ENCODE measurements at regions not wholly inside any gene's neighbourhood (a gene's known extent, or its start where the extent isn't known, plus 50 kb on each side); places are given as distances from the start of the nearest gene placed in this dataset.

DNA sequence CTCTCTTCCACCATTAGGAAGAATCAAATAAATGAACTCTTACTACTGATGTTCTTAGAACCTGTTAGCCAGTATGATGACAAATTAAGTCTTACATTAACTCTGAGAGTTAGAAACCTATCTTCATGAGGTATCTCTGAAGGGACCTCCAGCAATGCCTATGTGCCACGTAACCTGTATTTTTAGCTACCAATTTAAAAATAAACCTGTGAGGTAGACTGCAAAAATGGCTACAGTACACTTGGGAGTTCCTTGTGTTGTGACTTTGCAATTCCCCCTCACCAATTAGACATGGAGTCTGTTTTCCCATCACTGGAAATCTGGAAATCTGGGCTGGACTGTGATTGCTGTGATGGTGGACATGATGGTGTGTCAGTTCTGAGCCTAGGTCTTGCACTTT, 143.7 kb upstream of the MPHOSPH6 start:
- H3K36me3 ChIP-seq: no peaks in the 10 kb centered on the region
- no peak overlapping the region for H3K27ac ChIP-seq
- no peak overlapping the region for H3K4me3 ChIP-seq
- H3K9me3 ChIP-seq (replicated peaks in 1 of 11): peaks cover 0 to 18% (median 0%) of the 10 kb centered on the region in 11 experiments; a peak in 6 of 22 replicates
- H3K9ac ChIP-seq: no peak overlapping the region
- H3K4me2 ChIP-seq: no peak overlapping the region
- TF ChIP-seq Cebpa-rat (IDR thresholded peaks at IDR 0.05): no peak
- no peaks in the 10 kb centered on the region for H3K27me3 ChIP-seq
- H4K20me1 ChIP-seq: no peaks in the 10 kb centered on the region
- H3K4me1 ChIP-seq: no peaks in the 10 kb centered on the region

DNA sequence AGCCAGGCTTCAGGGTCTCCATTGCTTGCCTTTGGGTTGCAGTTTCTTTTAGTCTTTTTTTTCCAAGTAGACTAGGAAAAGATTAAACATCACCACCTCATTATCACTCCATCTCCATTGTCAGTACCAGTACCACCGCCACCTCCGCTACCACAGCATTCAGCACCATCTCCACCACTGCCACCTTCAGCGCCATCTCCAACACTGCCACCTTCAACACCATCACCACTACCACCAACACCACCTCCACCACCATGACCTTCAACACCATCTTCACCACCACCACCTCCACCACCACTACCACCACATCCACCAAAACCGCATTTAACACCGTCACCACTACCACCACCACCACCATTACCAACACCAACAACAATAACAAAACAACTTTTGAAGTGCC, 141.5 kb upstream of the MPHOSPH6 start:
- Histone ChIP-seq H3K4me2 (no peak overlapping the region), H3K4me1 (no peaks in the 10 kb centered on the region), H3K36me3 (no peaks in the 10 kb centered on the region), H3K9me3 (replicated peaks in 1 of 11) (peaks cover 0 to 25% (median 5%) of the 10 kb centered on the region in 11 experiments; a peak in 11 of 22 replicates), H4K20me1 (no peaks in the 10 kb centered on the region), H3K27me3 (no peaks in the 10 kb centered on the region), H3K27ac (no peak overlapping the region), H3K4me3 (no peak overlapping the region), H3K9ac (no peak overlapping the region)
- TF ChIP-seq Cebpa-rat (IDR thresholded peaks at IDR 0.05): no peak

DNA sequence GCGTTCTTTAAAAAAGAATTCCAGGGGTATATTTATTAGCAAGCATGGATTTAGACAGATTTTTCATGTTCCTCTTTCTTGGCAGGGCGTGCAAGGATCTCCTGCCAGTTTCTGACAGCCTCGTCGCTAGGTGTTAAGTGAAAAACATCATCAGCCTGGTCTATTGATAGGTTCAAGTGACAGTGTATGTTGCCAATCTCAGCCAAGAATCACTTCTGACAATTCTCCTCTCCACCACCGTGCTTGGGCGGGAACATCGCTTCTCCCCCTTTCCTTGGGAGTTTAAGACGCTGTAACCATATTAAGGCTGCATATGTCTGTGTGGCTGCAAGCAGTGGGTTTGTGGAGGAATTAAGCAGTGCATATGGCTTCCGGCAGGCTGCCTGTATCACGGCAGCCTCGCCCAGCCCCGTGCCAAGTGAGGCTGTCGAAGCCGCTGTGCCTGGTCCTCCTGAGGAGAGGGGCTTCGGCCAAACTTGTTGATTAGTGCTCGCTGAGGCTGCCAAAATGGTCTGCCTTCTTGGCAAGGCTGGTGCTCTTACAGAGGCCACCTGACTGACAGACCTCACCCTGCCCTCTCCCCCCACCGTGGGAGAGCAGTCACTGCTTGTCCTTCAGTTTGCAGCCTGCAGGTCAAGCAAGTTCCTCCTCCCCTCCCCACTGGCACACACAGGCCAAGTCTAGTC, 132.2 kb upstream of the MPHOSPH6 start:
- Histone ChIP-seq H3K27me3 (no peaks in the 10 kb centered on the region), H3K9me3 (replicated peaks in 1 of 11) (peaks cover 0 to 4% (median 0%) of the 10 kb centered on the region in 11 experiments; a peak in 7 of 22 replicates), H3K4me1 (no peaks in the 10 kb centered on the region), H3K36me3 (no peaks in the 10 kb centered on the region), H3K27ac (no peak overlapping the region), H3K4me2 (no peak overlapping the region), H4K20me1 (no peaks in the 10 kb centered on the region), H3K4me3 (no peak overlapping the region), H3K9ac (no peak overlapping the region)
- no peak for TF ChIP-seq Cebpa-rat (IDR thresholded peaks at IDR 0.05)

DNA sequence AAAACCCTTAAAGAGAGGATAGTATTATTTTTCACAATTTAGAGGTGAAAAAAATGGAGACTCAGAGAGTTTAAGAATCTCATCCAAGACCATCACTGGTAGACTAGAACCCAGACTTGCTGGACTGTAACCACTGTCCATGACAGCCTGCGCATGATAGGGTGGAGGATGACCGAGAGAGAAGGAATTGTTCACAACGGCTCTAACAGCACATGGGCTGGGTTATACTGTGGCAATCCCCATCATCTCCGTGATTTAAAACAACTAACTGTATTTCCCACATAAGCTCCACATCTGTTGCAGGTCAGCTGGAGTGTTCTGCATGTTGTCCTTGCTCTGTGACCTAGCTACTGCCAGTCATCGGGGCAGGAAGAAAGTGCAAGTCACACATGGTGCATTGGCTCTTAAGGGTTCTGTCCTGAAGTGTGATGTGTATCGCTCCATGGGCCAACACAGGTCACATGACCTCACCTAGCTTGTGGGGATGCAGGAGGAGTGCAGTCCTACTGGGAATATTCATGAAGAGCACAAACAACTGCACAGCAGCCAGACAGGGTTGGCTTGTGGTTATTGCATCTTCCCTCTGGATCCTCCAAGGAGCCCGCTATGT, 131.2 kb upstream of the MPHOSPH6 start:
- no peaks in the 10 kb centered on the region for H3K27me3 ChIP-seq
- H3K9me3 ChIP-seq (replicated peaks in 1 of 11): no peaks in the 10 kb centered on the region
- no peaks in the 10 kb centered on the region for H4K20me1 ChIP-seq
- no peak overlapping the region for H3K27ac ChIP-seq
- H3K4me2 ChIP-seq: no peak overlapping the region
- no peak for TF ChIP-seq Cebpa-rat (IDR thresholded peaks at IDR 0.05)
- H3K4me1 ChIP-seq: no peaks in the 10 kb centered on the region
- no peaks in the 10 kb centered on the region for H3K36me3 ChIP-seq
- no peak overlapping the region for H3K9ac ChIP-seq
- H3K4me3 ChIP-seq: no peak overlapping the region

DNA sequence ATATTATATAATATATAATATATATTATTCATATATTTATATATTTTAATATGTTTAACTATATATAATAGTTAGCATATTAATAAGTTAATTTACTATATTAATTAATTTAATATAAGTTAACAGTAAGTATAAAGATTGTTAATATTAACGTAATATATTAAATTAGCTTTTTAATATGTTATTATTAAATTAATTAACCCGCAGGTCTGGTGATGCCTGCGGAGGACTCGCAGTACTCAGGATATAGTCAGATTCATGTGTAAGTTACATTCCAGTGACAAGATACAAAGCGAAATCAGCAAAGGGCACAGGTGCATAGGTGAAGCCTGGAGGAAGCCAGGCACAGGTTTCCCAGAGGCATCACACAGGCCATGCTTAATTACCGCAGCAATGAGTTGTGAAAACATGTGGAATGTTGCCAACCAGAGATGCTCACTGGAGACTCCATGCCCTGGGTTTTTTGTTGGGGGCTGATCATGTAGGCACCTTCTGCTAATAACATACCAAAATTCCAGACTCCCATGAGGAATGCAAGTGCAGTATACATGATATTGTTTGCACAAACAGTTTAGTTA, 130.4 kb upstream of the MPHOSPH6 start:
- Histone ChIP-seq H4K20me1 (no peaks in the 10 kb centered on the region), H3K4me2 (no peak overlapping the region)
- no peak for TF ChIP-seq Cebpa-rat (IDR thresholded peaks at IDR 0.05)

DNA sequence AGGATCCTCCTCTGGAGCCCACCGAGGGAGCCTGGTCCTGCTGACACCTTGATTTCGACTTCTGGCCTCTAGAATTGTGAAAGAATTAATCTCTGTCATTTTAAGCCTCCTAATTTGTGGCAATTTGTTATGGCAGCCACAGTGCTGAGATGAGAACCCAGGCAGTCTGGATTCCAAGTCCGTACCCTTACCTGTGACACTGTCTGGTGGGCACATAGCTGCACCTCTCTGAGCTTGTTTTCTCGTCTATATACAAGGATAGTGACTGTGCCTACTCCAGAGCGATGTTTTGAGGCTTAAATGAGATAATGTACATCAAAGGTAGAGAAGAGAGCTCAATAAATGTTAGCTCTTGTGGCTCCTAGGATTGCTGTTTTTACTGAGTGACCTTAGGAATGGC, 128.4 kb upstream of the MPHOSPH6 start:
- Histone ChIP-seq H3K27me3 (no peaks in the 10 kb centered on the region), H3K36me3 (no peaks in the 10 kb centered on the region), H3K27ac (no peak overlapping the region), H3K9me3 (replicated peaks in 1 of 11) (no peaks in the 10 kb centered on the region), H3K4me1 (no peaks in the 10 kb centered on the region), H3K4me2 (no peak overlapping the region), H3K4me3 (no peak overlapping the region), H4K20me1 (no peaks in the 10 kb centered on the region), H3K9ac (no peak overlapping the region)
- TF ChIP-seq Cebpa-rat (IDR thresholded peaks at IDR 0.05): no peak

More for the DNA sequence above, 130.4 kb upstream of the MPHOSPH6 start:
- Histone ChIP-seq H3K27ac (no peak overlapping the region), H3K27me3 (no peaks in the 10 kb centered on the region), H3K36me3 (no peaks in the 10 kb centered on the region), H3K9ac (no peak overlapping the region), H3K4me3 (no peak overlapping the region), H3K4me1 (no peaks in the 10 kb centered on the region), H3K9me3 (replicated peaks in 1 of 11) (no peaks in the 10 kb centered on the region)

DNA sequence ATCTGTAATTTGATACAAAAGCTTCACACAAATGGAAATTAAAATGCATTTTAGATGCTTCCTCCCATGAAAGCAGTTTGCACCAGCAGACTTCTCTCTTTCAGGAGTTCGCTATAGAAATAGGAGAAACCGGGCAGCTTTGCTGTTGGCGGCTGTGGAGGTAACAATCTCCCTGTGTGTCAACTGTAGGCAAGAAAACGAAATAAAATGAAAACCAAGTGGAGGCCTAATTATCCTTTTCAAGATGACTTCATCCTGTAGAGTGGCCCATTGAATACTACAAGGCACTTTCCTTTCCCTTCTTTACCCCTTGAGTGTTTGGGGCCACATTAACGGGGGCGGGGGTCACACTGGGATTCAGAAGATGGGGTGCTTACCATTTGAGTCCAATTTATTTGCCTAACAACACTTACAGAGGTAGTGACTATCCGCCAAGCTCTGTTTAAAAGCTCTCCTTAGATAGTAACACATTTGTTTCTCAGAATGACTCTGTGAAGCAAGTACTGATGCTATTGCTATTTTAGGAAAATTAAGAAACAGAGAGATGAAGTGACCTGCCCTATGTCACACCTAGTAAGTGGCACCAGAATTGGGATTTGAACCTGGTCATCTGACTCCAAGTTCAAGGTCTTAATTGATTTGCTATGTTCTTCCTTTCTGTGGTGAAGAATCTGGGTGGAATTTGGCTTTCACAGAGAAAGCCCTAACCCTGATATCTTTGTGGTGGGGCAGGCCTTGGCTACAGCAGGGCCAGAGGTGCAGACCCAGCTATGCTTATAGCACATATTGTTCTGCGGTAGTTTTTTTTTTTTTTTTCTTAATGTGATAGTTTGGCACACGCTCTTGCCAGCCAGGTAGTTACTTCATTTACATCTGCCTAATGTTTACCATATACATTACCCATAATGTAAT, 125.5 kb upstream of the MPHOSPH6 start:
- Histone ChIP-seq H3K27ac (no peak overlapping the region), H3K9ac (no peak overlapping the region), H3K4me2 (no peak overlapping the region), H3K36me3 (no peaks in the 10 kb centered on the region), H3K9me3 (replicated peaks in 1 of 11) (no peaks in the 10 kb centered on the region), H3K4me3 (no peak overlapping the region), H3K27me3 (no peaks in the 10 kb centered on the region), H3K4me1 (no peaks in the 10 kb centered on the region), H4K20me1 (no peaks in the 10 kb centered on the region)
- TF ChIP-seq Cebpa-rat (IDR thresholded peaks at IDR 0.05): no peak

DNA sequence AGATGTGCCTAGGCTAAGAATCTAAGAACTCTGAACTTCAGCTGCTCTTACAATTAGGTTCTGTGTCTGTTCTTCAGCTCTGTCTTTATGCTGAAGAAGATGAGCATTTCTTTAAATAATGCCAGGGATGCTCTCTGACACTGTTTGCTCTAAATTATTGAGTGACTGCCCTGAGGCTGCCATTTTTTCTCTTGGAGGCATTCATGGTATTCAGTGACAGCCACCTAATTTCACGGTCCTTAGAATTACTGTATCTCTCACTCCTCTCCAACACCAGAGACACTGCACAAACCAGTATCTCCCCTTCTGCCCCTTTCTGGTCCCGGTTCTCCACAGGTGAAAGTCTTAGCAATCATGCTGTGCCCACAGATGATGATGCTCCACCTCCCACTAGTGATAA, 123.6 kb upstream of the MPHOSPH6 start:
- 0 out of 22 replicates have a peak, but pooled peaks cover 0 to 4% (median 0%) of the 10 kb centered on the region in 11 experiments for H3K9me3 ChIP-seq (replicated peaks in 1 of 11)

DNA sequence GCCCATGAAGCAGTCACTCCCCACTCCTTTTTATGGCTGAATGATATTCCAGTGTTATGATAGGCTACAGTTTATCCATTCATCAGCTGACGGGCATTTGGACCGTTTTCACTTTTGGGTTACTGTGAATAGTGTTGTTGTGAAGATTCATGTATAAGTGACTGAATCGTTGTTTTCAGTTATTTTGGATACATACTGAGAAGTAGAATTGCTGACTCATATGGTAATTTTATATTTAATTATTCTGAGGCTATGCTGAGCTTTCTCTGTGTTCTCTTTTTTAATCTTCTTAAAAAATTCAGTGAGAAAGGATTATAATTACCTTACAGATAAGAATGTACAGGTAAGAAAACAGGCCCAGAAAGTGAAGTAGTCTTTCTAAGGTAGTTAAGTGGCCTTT, 117.9 kb upstream of the MPHOSPH6 start:
- Histone ChIP-seq H3K4me3 (no peak overlapping the region), H3K27ac (no peak overlapping the region), H3K27me3 (no peaks in the 10 kb centered on the region), H3K9me3 (replicated peaks in 1 of 11) (0 out of 22 replicates have a peak, but pooled peaks cover 0 to 6% (median 0%) of the 10 kb centered on the region in 11 experiments), H4K20me1 (no peaks in the 10 kb centered on the region), H3K4me2 (no peak overlapping the region), H3K36me3 (no peaks in the 10 kb centered on the region), H3K4me1 (peaks cover 0 to 6% (median 5%) of the 10 kb centered on the region in 10 experiments; a peak in 14 of 20 replicates), H3K9ac (no peak overlapping the region)
- no peak for TF ChIP-seq Cebpa-rat (IDR thresholded peaks at IDR 0.05)

More for the DNA sequence above, 123.6 kb upstream of the MPHOSPH6 start:
- H3K9ac ChIP-seq: no peak overlapping the region
- H3K4me2 ChIP-seq: no peak overlapping the region
- no peak overlapping the region for H3K4me3 ChIP-seq
- no peaks in the 10 kb centered on the region for H3K27me3 ChIP-seq
- no peaks in the 10 kb centered on the region for H4K20me1 ChIP-seq
- no peak for TF ChIP-seq Cebpa-rat (IDR thresholded peaks at IDR 0.05)
- H3K36me3 ChIP-seq: no peaks in the 10 kb centered on the region
- H3K27ac ChIP-seq: no peak overlapping the region
- no peaks in the 10 kb centered on the region for H3K4me1 ChIP-seq
